HepG2 (cell line): ENCODE measurements at regions not wholly inside any gene's neighbourhood (a gene's known extent, or its start where the extent isn't known, plus 50 kb on each side); places are given as distances from the start of the nearest gene placed in this dataset.
A peak's percentile ranks its signal among the peaks of the same experiment; 100 is the strongest.
"Not testable (repeated sequence)": the region's sequence is repeated elsewhere in the genome, so short reads cannot be mapped to it uniquely, and the experiment has no call there.

ENCODE experiments used
- ATAC-seq: fragments of 200-7000 bp; cut with Tn5 transposase; 3 replicates; pipeline ENCODE4 v1.9.1; 2020; ENCODE audit warnings: mild to moderate bottlenecking, moderate library complexity
- BruUV-seq: library from RNA; stranded (reverse); fragments of 400-500 nt; replicated peaks from 2 replicates; lab custom pipeline; 2021; lab: Mats Ljungman, UMichigan
- CTCF ChIA-PET: fragments of 300-600 bp; formaldehyde crosslinking; extraction: SDS; loops from one replicate; lab custom pipeline; 2021; ENCODE audit warnings: low total read pairs, inconsistent platforms, low intra/inter-chr PET ratio; lab: Yijun Ruan, JAX
- POLR2A ChIA-PET: fragments of 350-600 bp; sonication (Branson Sonifier 250); formaldehyde crosslinking; loops from one replicate; lab custom pipeline; 2020; ENCODE audit warnings: antibody characterized with exemption, inconsistent platforms; lab: Yijun Ruan, JAX
- DNase-seq: peaks from one replicate; pipeline ENCODE4 v3.0.0-alpha.2; 2015; ENCODE audit warnings: low spot score
- FAIRE-seq: peaks from 3 replicates; lab custom pipeline; 2011; peaks lifted over from hg19 to GRCh38; lab: Jason Lieb, UNC
- H2AFZ ChIP-seq: one replicate; pipeline ENCODE4 v1.6.1; 2011; ENCODE audit warnings: low read length, inconsistent platforms
- H3K27ac ChIP-seq: fragments of 300-600 bp; 3 replicates; pipeline ENCODE4 v1.8.0; 2011; ENCODE audit warnings: mixed run types, mild to moderate bottlenecking, mixed read lengths, low read length, inconsistent platforms; ENCODE audit not compliant: insufficient read depth; ENCODE audit errors: extremely low read length
- H3K27me3 ChIP-seq, 2 experiments: fragments of 200-600 bp in 1 of 2; 2 replicates in 1 of 2; 3 replicates in 1 of 2; pipeline versions ENCODE4 v1.6.0 to v1.8.0; 2011; ENCODE audit warnings: low read length in 2 of 2, mild to moderate bottlenecking in 2 of 2, moderate library complexity in 2 of 2, inconsistent platforms in 1 of 2; ENCODE audit not compliant: insufficient read depth in 2 of 2, control insufficient read depth in 1 of 2
- H3K36me3 ChIP-seq, 2 experiments: fragments of 200-600 bp in 1 of 2; replicated peaks in 1 of 2; 2 replicates in 1 of 2; 3 replicates in 1 of 2; pipeline versions ENCODE4 v1.5.1 to v1.8.0; 2011; ENCODE audit warnings: low read length in 2 of 2, inconsistent platforms in 1 of 2; ENCODE audit not compliant: insufficient read depth in 2 of 2, control insufficient read depth in 1 of 2
- H3K4me1 ChIP-seq: 2 replicates; pipeline ENCODE4 v1.5.1; 2012; ENCODE audit warnings: low read length, inconsistent platforms; ENCODE audit not compliant: insufficient read depth
- H3K4me2 ChIP-seq: 2 replicates; pipeline ENCODE4 v1.6.0; 2011; ENCODE audit warnings: low read depth, low read length, inconsistent platforms
- H3K4me3 ChIP-seq, 3 experiments: fragments of 200-600 bp in 1 of 3; sonication (generic), shearing (Covaris generic) in 1 of 3; replicated peaks in 1 of 3; 2 replicates each; pipeline ENCODE4 v1.5.1; 2011 to 2016; ENCODE audit warnings: low read length in 3 of 3, inconsistent platforms in 2 of 3, low read depth in 2 of 3, mild to moderate bottlenecking in 2 of 3, control low read depth in 1 of 3, mixed read lengths in 1 of 3; ENCODE audit not compliant: insufficient read depth in 1 of 3
- H3K79me2 ChIP-seq: one replicate; pipeline ENCODE4 v1.6.1; 2011; ENCODE audit warnings: low read length, inconsistent platforms; ENCODE audit not compliant: insufficient read depth
- H3K9ac ChIP-seq: 2 replicates; pipeline ENCODE4 v1.6.0; 2011; ENCODE audit warnings: mild to moderate bottlenecking, low read depth, low read length, inconsistent platforms; ENCODE audit not compliant: insufficient read depth
- H3K9me3 ChIP-seq: 2 replicates; pipeline ENCODE4 v1.5.1; 2012; ENCODE audit warnings: mild to moderate bottlenecking, low read length
- H4K20me1 ChIP-seq: 2 replicates; pipeline ENCODE4 v1.6.0; 2011; ENCODE audit warnings: inconsistent platforms, mild to moderate bottlenecking, low read length, moderate library complexity; ENCODE audit not compliant: insufficient read depth
- CCDC6 ChIP-seq: sonication (generic); formaldehyde crosslinking; IDR thresholded peaks from 2 replicates; pipeline ENCODE4 v1.8.1; 2022; ENCODE audit warnings: mild to moderate bottlenecking, missing genetic modification reagents, moderate library complexity
- FOXA1 ChIP-seq, 2 experiments: fragments of 450-650 bp in 1 of 2; sonication (generic) in 1 of 2; formaldehyde crosslinking in 1 of 2; IDR thresholded peaks; 2 replicates each; pipeline versions ENCODE4 v1.4.0 to v1.6.1; 2016 to 2020; ENCODE audit warnings: missing genetic modification reagents in 1 of 2
- FOXA3 ChIP-seq: IDR thresholded peaks from 2 replicates; pipeline ENCODE4 v1.6.1; 2016; ENCODE audit warnings: missing genetic modification reagents, missing compliant biosample characterization
- FOXP1 ChIP-seq, 2 experiments: fragments of 450-650 bp in 1 of 2; IDR thresholded peaks; 2 replicates each; pipeline ENCODE4 v1.6.1; 2017 to 2018; ENCODE audit warnings: antibody characterized with exemption in 1 of 2
- HHEX ChIP-seq: IDR thresholded peaks from 2 replicates; pipeline ENCODE4 v1.6.1; 2016; ENCODE audit warnings: control low read depth
- ISL2 ChIP-seq: sonication (generic); formaldehyde crosslinking; IDR thresholded peaks from 2 replicates; pipeline ENCODE4 v1.5.0; 2020; ENCODE audit warnings: missing genetic modification reagents
- MIXL1 ChIP-seq: IDR thresholded peaks from 2 replicates; pipeline ENCODE4 v1.6.1; 2016
- PITX1 ChIP-seq: sonication (generic); formaldehyde crosslinking; IDR thresholded peaks from 2 replicates; pipeline ENCODE4 v1.5.1; 2020; ENCODE audit warnings: mild to moderate bottlenecking, missing genetic modification reagents
- SOX13 ChIP-seq, 3 experiments: fragments of 450-650 bp in 1 of 3; sonication (generic) in 1 of 3; formaldehyde crosslinking in 1 of 3; IDR thresholded peaks in 2 of 3; conservative IDR thresholded peaks in 1 of 3; 2 replicates each; pipeline versions ENCODE4 v1.5.0 to v1.6.1; 2016 to 2020; ENCODE audit warnings: antibody characterized with exemption in 1 of 3, mild to moderate bottlenecking in 1 of 3, missing compliant biosample characterization in 1 of 3, missing genetic modification reagents in 1 of 3, moderate library complexity in 1 of 3
- SOX5 ChIP-seq: IDR thresholded peaks from 2 replicates; pipeline ENCODE4 v1.6.1; 2016; ENCODE audit warnings: borderline replicate concordance
- TBX3 ChIP-seq: fragments of 450-650 bp; IDR thresholded peaks from 2 replicates; pipeline ENCODE4 v1.6.1; 2017; ENCODE audit warnings: antibody characterized with exemption, mild to moderate bottlenecking, inconsistent platforms, borderline replicate concordance
- ZNF205 ChIP-seq: IDR thresholded peaks from 2 replicates; pipeline ENCODE4 v1.6.1; 2018; ENCODE audit warnings: missing biosample characterization, missing genetic modification reagents
- ZNF263 ChIP-seq: sonication (generic); formaldehyde crosslinking; IDR thresholded peaks from 2 replicates; pipeline ENCODE4 v1.4.0; 2020; ENCODE audit warnings: missing genetic modification reagents
- WGBS: methylation state at CpG from one replicate; pipeline ENCODE4 v1.1.6; 2017; ENCODE audit warnings: low lambda C conversion rate; 5-methylcytosine and 5-hydroxymethylcytosine counted together
- in situ Hi-C: cut with HindIII; loops from 2 replicates; pipeline ENCODE4 v1.10.0; 2017; ENCODE audit warnings: low pct_unique_long_range_greater_than_20kb; ENCODE audit not compliant: extremely low pct_ligation_motif_present
- intact Hi-C: fragments of 100-400 bp; cut with micrococcal nuclease; formaldehyde crosslinking; loops from one replicate; pipeline ENCODE4 v1.10.0; 2022; ENCODE audit not compliant: unreplicated experiment
- TF ChIP-seq, protein P1 (sequence below): sonication (generic); formaldehyde crosslinking; IDR thresholded peaks from 2 replicates; pipeline ENCODE4 v1.4.0; 2020; ENCODE audit warnings: missing genetic modification reagents
- TF ChIP-seq, protein P2 (sequence below): sonication (generic); formaldehyde crosslinking; conservative IDR thresholded peaks from 2 replicates; pipeline ENCODE4 v1.4.0; 2020; ENCODE audit warnings: mild to moderate bottlenecking, missing genetic modification reagents, moderate library complexity

DNA sequence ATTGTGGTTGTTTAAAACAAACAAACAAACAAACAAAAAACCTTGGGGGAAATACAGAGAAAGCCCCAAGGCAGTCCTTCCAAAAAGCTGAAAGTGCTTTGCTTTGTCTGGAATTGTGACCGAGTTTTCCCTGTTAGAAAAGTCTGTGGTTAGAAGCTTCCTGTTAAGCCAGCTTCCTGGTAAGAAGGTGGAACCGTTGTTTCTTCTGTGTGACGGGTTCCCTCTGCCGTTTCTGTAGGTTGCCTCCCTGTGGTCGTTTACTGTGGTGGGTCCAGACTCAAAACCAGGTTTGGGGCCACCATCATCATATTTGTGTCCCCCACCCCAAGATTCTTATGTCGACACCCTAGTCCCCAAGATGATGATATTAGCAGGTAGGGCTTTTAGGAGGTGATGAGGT is 371.4 kb upstream of the AMELY start (continued):
- no peak for TF ChIP-seq CCDC6

DNA sequence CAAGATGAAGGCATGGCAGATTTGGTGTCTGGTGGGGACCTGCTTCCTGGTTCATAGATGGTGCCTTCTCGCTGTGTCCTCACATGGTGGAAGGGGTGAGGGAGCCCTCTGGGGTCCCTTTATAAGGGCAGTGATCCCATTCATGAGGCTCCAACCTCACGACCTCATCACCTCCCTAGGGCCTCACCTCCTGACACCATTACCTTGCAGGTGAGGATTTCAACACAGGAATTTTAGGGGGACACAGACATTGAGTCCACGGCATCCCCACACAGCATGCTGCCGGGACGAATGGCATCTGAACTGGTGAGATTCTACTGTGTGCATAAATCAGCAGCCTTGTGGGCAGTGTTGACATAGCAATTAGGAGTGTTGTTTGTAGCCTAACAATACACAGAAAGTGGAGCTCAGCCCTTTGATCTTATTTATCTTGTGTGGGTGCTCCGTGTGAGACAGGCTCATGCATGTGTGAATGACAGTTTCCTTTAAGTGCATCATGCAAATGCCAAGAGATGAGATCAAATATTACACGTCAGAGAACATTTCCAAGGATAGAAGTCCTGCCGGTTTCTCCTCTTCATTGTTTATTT is 368.7 kb upstream of the AMELY start:
- H3K27ac ChIP-seq; POLR2A ChIA-PET; CTCF ChIA-PET; H3K4me3 ChIP-seq; H4K20me1 ChIP-seq; H3K27me3 ChIP-seq; H3K9ac ChIP-seq; BruUV-seq; intact Hi-C loops; H3K9me3 ChIP-seq; H3K36me3 ChIP-seq; in situ Hi-C loops; H3K4me2 ChIP-seq; H2AFZ ChIP-seq; TF ChIP-seq SOX13 (IDR thresholded peaks at IDR 0.05): not testable (repeated sequence)
- H3K4me1 ChIP-seq: peaks cover 44% of the 10 kb centered on the region
- FAIRE-seq (peak; percentile 82), ATAC-seq (peak; percentile 95), DNase-seq (peak; percentile 43)
- peaks cover 49% of the 10 kb centered on the region for H3K79me2 ChIP-seq
- 32% methylated on average over 3 of the region's 8 CpGs for WGBS
- TF ChIP-seq PITX1 (CRISPR knock-in tag) (peak; percentile 63; the same call in 1 of the 2 replicates), SOX5 (CRISPR knock-in tag) (peak; percentile 67), FOXA1 (IDR thresholded peaks at IDR 0.05) (peak; percentile 61; the same call in 1 of the 2 replicates), FOXA1 (CRISPR knock-in tag; IDR thresholded peaks at IDR 0.05) (peak; percentile 73; the same call in 1 of the 2 replicates), HHEX (CRISPR knock-in tag) (peak; percentile 34; the same call in 1 of the 2 replicates), SOX13 (CRISPR knock-in tag; conservative IDR thresholded peaks at IDR 0.05 in 1 of 2, IDR thresholded peaks at IDR 0.05 in 1 of 2) (peak in 1 of 2 experiments; percentile 62; a peak in 2 of 4 replicates), ZNF263 (CRISPR knock-in tag) (peak; percentile 55), ISL2 (CRISPR knock-in tag) (0 out of 2 replicates have a peak, but pooled peaks have one; percentile 21), FOXA3 (peak; percentile 70), ZNF205 (CRISPR knock-in tag) (peak; percentile 96), MIXL1 (CRISPR knock-in tag) (0 out of 2 replicates have a peak, but pooled peaks have one; percentile 39), TBX3 (peak; percentile 97), FOXP1 (IDR thresholded peaks at IDR 0.05) (peak; percentile 83), FOXP1 (CRISPR knock-in tag; IDR thresholded peaks at IDR 0.05) (peak; percentile 90)
- TF ChIP-seq, protein P1, sequence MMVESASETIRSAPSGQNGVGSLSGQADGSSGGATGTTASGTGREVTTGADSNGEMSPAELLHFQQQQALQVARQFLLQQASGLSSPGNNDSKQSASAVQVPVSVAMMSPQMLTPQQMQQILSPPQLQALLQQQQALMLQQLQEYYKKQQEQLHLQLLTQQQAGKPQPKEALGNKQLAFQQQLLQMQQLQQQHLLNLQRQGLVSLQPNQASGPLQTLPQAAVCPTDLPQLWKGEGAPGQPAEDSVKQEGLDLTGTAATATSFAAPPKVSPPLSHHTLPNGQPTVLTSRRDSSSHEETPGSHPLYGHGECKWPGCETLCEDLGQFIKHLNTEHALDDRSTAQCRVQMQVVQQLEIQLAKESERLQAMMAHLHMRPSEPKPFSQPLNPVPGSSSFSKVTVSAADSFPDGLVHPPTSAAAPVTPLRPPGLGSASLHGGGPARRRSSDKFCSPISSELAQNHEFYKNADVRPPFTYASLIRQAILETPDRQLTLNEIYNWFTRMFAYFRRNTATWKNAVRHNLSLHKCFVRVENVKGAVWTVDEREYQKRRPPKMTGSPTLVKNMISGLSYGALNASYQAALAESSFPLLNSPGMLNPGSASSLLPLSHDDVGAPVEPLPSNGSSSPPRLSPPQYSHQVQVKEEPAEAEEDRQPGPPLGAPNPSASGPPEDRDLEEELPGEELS (CRISPR knock-in tag): peak; percentile 90
- TF ChIP-seq, protein P2, sequence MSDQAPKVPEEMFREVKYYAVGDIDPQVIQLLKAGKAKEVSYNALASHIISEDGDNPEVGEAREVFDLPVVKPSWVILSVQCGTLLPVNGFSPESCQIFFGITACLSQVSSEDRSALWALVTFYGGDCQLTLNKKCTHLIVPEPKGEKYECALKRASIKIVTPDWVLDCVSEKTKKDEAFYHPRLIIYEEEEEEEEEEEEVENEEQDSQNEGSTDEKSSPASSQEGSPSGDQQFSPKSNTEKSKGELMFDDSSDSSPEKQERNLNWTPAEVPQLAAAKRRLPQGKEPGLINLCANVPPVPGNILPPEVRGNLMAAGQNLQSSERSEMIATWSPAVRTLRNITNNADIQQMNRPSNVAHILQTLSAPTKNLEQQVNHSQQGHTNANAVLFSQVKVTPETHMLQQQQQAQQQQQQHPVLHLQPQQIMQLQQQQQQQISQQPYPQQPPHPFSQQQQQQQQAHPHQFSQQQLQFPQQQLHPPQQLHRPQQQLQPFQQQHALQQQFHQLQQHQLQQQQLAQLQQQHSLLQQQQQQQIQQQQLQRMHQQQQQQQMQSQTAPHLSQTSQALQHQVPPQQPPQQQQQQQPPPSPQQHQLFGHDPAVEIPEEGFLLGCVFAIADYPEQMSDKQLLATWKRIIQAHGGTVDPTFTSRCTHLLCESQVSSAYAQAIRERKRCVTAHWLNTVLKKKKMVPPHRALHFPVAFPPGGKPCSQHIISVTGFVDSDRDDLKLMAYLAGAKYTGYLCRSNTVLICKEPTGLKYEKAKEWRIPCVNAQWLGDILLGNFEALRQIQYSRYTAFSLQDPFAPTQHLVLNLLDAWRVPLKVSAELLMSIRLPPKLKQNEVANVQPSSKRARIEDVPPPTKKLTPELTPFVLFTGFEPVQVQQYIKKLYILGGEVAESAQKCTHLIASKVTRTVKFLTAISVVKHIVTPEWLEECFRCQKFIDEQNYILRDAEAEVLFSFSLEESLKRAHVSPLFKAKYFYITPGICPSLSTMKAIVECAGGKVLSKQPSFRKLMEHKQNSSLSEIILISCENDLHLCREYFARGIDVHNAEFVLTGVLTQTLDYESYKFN (CRISPR knock-in tag): 0 out of 2 replicates have a peak, but pooled peaks have one; percentile 25
